ENCODE measurements at regions not wholly inside any gene's neighbourhood (a gene's known extent, or its start where the extent isn't known, plus 50 kb on each side); places are given as distances from the start of the nearest gene placed in this dataset.

GRCh38 chr20:11727708-11728107 is 190.0 kb upstream of the BTBD3 start:
- TF ChIP-seq, protein P1, sequence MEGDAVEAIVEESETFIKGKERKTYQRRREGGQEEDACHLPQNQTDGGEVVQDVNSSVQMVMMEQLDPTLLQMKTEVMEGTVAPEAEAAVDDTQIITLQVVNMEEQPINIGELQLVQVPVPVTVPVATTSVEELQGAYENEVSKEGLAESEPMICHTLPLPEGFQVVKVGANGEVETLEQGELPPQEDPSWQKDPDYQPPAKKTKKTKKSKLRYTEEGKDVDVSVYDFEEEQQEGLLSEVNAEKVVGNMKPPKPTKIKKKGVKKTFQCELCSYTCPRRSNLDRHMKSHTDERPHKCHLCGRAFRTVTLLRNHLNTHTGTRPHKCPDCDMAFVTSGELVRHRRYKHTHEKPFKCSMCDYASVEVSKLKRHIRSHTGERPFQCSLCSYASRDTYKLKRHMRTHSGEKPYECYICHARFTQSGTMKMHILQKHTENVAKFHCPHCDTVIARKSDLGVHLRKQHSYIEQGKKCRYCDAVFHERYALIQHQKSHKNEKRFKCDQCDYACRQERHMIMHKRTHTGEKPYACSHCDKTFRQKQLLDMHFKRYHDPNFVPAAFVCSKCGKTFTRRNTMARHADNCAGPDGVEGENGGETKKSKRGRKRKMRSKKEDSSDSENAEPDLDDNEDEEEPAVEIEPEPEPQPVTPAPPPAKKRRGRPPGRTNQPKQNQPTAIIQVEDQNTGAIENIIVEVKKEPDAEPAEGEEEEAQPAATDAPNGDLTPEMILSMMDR (conservative IDR thresholded peaks at IDR 0.05; ENCODE audit: low read depth, low read length) = no peak
- no peak for TF ChIP-seq USF2 (IDR thresholded peaks at IDR 0.05; ENCODE audit: low read depth, low read length)
- no peak for TF ChIP-seq CEBPB (IDR thresholded peaks at IDR 0.05; ENCODE audit: low read depth, low read length)
- TF ChIP-seq RCOR1 (IDR thresholded peaks at IDR 0.05; ENCODE audit: insufficient replicate concordance, low read length) = no peak
- TF ChIP-seq, protein P2, sequence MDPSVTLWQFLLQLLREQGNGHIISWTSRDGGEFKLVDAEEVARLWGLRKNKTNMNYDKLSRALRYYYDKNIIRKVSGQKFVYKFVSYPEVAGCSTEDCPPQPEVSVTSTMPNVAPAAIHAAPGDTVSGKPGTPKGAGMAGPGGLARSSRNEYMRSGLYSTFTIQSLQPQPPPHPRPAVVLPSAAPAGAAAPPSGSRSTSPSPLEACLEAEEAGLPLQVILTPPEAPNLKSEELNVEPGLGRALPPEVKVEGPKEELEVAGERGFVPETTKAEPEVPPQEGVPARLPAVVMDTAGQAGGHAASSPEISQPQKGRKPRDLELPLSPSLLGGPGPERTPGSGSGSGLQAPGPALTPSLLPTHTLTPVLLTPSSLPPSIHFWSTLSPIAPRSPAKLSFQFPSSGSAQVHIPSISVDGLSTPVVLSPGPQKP (IDR thresholded peaks at IDR 0.05; ENCODE audit: borderline replicate concordance, low read depth, low read length) = no peak
